ENCODE measurements at regions not wholly inside any gene's neighbourhood (a gene's known extent, or its start where the extent isn't known, plus 50 kb on each side); places are given as distances from the start of the nearest gene placed in this dataset.

GRCh38 chr4:130165381-130165780 is 1069.4 kb downstream of the C4orf33 start:
- TF ChIP-seq CTCF (IDR thresholded peaks at IDR 0.05; ENCODE audit: low read depth, low read length) (no peak), POLR2A (IDR thresholded peaks at IDR 0.05; ENCODE audit: extremely low read depth, insufficient read length) (no peak), MAX (IDR thresholded peaks at IDR 0.05; ENCODE audit: low read depth, low read length) (no peak), MYC (IDR thresholded peaks at IDR 0.05; ENCODE audit: low read depth, low read length) (no peak)
